ENCODE measurements at regions not wholly inside any gene's neighbourhood (a gene's known extent, or its start where the extent isn't known, plus 50 kb on each side); places are given as distances from the start of the nearest gene placed in this dataset.

DNA sequence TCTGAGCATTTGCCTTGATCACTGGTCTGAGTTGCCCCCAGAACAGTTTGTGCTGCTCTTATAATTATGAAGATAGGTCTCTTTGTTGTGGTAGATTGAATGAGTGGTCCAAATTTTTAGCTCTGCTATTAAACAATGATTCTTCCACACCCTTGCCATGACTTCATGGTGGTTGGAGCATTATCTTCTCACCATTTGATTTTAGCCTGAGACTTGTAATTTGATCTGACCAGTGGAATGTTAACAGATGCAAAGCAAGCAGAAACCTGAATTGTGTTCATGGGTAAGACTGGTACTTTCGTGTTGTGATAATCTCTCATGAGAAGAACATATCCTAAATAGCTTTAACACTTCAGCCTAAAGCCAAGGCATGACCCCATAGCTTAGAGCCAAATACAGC is 139.1 kb downstream of the TFPI2 start:
- no peak for DNase-seq (ENCODE audit: low spot score)
- Mint-ChIP-seq H3K9me3 (ENCODE audit: low read depth) (no peaks in the 10 kb centered on the region), H3K27me3 (ENCODE audit: low read depth) (no peaks in the 10 kb centered on the region), H3K4me3 (ENCODE audit: unreplicated experiment) (no peak overlapping the region), H3K36me3 (ENCODE audit: low read depth) (no peaks in the 10 kb centered on the region), H3K27ac (ENCODE audit: unreplicated experiment) (no peak overlapping the region), H3K4me1 (ENCODE audit: low read depth) (no peaks in the 10 kb centered on the region)
- TF ChIP-seq, protein P1, sequence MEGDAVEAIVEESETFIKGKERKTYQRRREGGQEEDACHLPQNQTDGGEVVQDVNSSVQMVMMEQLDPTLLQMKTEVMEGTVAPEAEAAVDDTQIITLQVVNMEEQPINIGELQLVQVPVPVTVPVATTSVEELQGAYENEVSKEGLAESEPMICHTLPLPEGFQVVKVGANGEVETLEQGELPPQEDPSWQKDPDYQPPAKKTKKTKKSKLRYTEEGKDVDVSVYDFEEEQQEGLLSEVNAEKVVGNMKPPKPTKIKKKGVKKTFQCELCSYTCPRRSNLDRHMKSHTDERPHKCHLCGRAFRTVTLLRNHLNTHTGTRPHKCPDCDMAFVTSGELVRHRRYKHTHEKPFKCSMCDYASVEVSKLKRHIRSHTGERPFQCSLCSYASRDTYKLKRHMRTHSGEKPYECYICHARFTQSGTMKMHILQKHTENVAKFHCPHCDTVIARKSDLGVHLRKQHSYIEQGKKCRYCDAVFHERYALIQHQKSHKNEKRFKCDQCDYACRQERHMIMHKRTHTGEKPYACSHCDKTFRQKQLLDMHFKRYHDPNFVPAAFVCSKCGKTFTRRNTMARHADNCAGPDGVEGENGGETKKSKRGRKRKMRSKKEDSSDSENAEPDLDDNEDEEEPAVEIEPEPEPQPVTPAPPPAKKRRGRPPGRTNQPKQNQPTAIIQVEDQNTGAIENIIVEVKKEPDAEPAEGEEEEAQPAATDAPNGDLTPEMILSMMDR (IDR thresholded peaks at IDR 0.05): no peak

DNA sequence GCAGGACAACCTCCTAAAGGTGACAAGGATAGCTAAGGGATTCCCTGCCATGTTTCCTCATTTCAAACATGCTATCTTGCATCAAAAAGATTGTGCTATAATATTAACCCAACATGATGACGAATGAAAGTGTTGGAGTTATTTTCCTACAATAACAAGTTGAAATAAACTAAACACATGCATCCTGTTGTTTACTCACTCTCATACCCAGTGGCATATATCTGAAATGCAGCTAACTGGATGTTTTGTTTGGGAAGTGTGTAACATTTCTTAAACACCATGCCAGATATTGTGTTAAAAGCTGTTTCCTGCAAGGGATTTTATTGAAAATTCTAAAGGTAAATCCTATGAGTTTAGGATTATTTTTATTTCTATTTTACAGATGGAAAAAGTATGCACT is 139.6 kb downstream of the TFPI2 start:
- H3K27ac Mint-ChIP-seq (ENCODE audit: unreplicated experiment): no peak overlapping the region
- no peaks in the 10 kb centered on the region for H3K36me3 Mint-ChIP-seq (ENCODE audit: low read depth)
- no peak for DNase-seq (ENCODE audit: low spot score)
- TF ChIP-seq, protein P1 (IDR thresholded peaks at IDR 0.05): no peak
- H3K9me3 Mint-ChIP-seq (ENCODE audit: low read depth): no peaks in the 10 kb centered on the region
- H3K27me3 Mint-ChIP-seq (ENCODE audit: low read depth): no peaks in the 10 kb centered on the region
- H3K4me1 Mint-ChIP-seq (ENCODE audit: low read depth): no peaks in the 10 kb centered on the region
- no peak overlapping the region for H3K4me3 Mint-ChIP-seq (ENCODE audit: unreplicated experiment)

DNA sequence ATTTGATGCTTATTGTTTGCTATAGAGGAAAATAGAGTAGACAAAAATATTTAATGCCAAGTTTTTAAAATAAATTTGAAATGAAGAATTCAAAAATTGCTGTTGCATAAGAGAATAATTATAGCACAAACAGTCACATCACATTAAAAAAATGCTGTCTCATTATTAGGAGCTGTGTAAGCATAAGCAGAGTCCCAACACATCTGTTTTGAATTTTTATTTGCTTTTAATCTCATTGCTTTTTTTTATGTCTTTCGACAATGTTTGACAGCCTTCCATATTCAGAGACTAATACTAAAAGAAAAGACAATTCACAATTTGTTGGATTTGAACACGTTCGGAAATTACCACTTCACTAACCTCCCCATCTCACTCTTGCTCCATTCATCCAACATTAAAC is 143.5 kb downstream of the TFPI2 start:
- Mint-ChIP-seq H3K27me3 (ENCODE audit: low read depth) (peaks cover 6% of the 10 kb centered on the region), H3K36me3 (ENCODE audit: low read depth) (no peaks in the 10 kb centered on the region), H3K27ac (ENCODE audit: unreplicated experiment) (no peak overlapping the region), H3K4me1 (ENCODE audit: low read depth) (no peaks in the 10 kb centered on the region), H3K4me3 (ENCODE audit: unreplicated experiment) (no peak overlapping the region), H3K9me3 (ENCODE audit: low read depth) (no peaks in the 10 kb centered on the region)
- DNase-seq (ENCODE audit: low spot score): no peak
- TF ChIP-seq, protein P1 (IDR thresholded peaks at IDR 0.05): no peak

DNA sequence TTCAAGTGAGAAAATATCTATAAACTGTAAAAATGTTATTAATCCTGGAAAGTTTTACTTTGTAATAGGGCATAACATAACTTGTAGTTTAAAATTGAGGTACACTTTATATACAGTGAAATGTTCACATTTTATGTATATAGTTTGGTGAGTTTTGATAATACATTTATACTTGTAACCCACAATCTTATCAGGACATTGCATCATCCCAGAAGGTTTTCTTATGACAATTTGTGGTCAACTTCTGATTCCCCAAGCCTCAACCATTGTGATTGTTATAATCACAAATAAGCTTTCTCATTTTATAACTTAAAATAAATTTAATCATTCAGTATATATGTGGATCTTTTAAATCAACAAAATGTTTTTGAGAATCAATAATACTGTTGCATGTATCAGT is 151.1 kb downstream of the TFPI2 start:
- Mint-ChIP-seq H3K36me3 (ENCODE audit: low read depth) (no peaks in the 10 kb centered on the region), H3K9me3 (ENCODE audit: low read depth) (no peaks in the 10 kb centered on the region), H3K27ac (ENCODE audit: unreplicated experiment) (no peak overlapping the region), H3K4me3 (ENCODE audit: unreplicated experiment) (no peak overlapping the region), H3K27me3 (ENCODE audit: low read depth) (peaks cover 6% of the 10 kb centered on the region), H3K4me1 (ENCODE audit: low read depth) (peaks cover 7% of the 10 kb centered on the region)
- TF ChIP-seq, protein P1 (IDR thresholded peaks at IDR 0.05): no peak
- no peak for DNase-seq (ENCODE audit: low spot score)

DNA sequence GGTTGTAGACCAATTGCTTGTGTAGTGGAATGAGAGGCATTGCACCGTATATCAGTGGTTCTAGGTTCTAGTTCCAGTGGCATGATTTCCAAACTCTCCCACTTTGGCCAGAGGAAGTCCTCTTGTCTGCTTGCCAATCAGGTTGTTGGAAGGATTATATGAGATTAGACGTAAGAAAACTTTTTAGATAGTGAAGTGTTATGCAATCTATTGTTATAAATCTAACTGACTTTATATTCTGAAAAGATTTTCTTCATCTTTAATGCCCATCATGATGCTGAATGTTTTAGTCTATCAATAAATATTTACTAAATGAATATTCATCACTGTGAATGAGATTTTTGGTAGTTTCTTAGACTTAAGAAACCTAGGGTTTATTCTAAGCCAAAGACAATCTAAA is 152.6 kb downstream of the TFPI2 start:
- no peak overlapping the region for H3K4me3 Mint-ChIP-seq (ENCODE audit: unreplicated experiment)
- DNase-seq (ENCODE audit: low spot score): no peak

More for the DNA sequence above, 152.6 kb downstream of the TFPI2 start:
- no peaks in the 10 kb centered on the region for H3K36me3 Mint-ChIP-seq (ENCODE audit: low read depth)
- TF ChIP-seq, protein P1 (IDR thresholded peaks at IDR 0.05): no peak
- no peaks in the 10 kb centered on the region for H3K27me3 Mint-ChIP-seq (ENCODE audit: low read depth)
- H3K4me1 Mint-ChIP-seq (ENCODE audit: low read depth): peaks cover 7% of the 10 kb centered on the region
- H3K27ac Mint-ChIP-seq (ENCODE audit: unreplicated experiment): no peak overlapping the region
- H3K9me3 Mint-ChIP-seq (ENCODE audit: low read depth): no peaks in the 10 kb centered on the region

Measured in chondrocyte (in vitro differentiated cells).